Liver (tissue), 8 donors: ENCODE measurements at regions not wholly inside any gene's neighbourhood (a gene's known extent, or its start where the extent isn't known, plus 50 kb on each side); places are given as distances from the start of the nearest gene placed in this dataset.

Source experiments
- DNase-seq: peaks from one replicate; pipeline ENCODE4 v3.0.0-alpha.2; 2017; ENCODE audit warnings: low spot score
- H3K27ac ChIP-seq, 2 donors: one replicate each; pipeline ENCODE4 v1.7.0; 2013; ENCODE audit warnings: inconsistent platforms in 2 of 2, low read length in 2 of 2, control low read depth in 1 of 2, low read depth in 1 of 2, mild to moderate bottlenecking in 1 of 2
- H3K27me3 ChIP-seq, 4 donors: one replicate each; pipeline versions ENCODE4 v1.6.1 to v1.7.0; 2013; ENCODE audit warnings: low read length in 3 of 4, inconsistent platforms in 1 of 4, mild to moderate bottlenecking in 1 of 4, moderate library complexity in 1 of 4; ENCODE audit not compliant: control insufficient read depth in 4 of 4, insufficient read depth in 4 of 4
- H3K36me3 ChIP-seq, 4 donors: one replicate each; pipeline versions ENCODE4 v1.6.1 to v1.7.0; 2013; ENCODE audit warnings: low read length in 3 of 4, mild to moderate bottlenecking in 3 of 4, low read depth in 1 of 4, moderate library complexity in 1 of 4; ENCODE audit not compliant: control insufficient read depth in 4 of 4, insufficient read depth in 3 of 4
- H3K4me1 ChIP-seq, 4 donors: one replicate each; pipeline versions ENCODE4 v1.6.1 to v1.7.0; 2013; ENCODE audit warnings: low read length in 3 of 4, mild to moderate bottlenecking in 3 of 4, moderate library complexity in 1 of 4; ENCODE audit not compliant: control insufficient read depth in 4 of 4, insufficient read depth in 4 of 4
- H3K4me3 ChIP-seq, 3 donors: one replicate each; pipeline versions ENCODE4 v1.6.1 to v1.7.0; 2013; ENCODE audit warnings: low read length in 3 of 3, control low read depth in 1 of 3, low read depth in 1 of 3, mild to moderate bottlenecking in 1 of 3
- H3K9ac ChIP-seq, 2 donors: one replicate each; pipeline ENCODE4 v1.7.0; 2013; ENCODE audit warnings: low read length in 2 of 2, mild to moderate bottlenecking in 2 of 2, moderate library complexity in 2 of 2, control low read depth in 1 of 2, low read depth in 1 of 2
- H3K9me3 ChIP-seq, 4 donors: one replicate each; pipeline versions ENCODE4 v1.6.1 to v1.7.0; 2013; ENCODE audit warnings: low read length in 3 of 4; ENCODE audit not compliant: control insufficient read depth in 4 of 4
- CTCF ChIP-seq: fragments of 150-350 bp; IDR thresholded peaks from 2 replicates; pipeline ENCODE4 v1.5.1; 2017; ENCODE audit warnings: improper control_type of control experiment, low read depth, low read length; ENCODE audit not compliant: missing input control
- EGR1 ChIP-seq, 2 donors: IDR thresholded peaks; 2 replicates each; pipeline ENCODE4 v1.6.1; 2016 to 2018; ENCODE audit warnings: antibody characterized with exemption in 2 of 2, low read depth in 2 of 2
- FOXA1 ChIP-seq: IDR thresholded peaks from 2 replicates; pipeline ENCODE4 v1.6.1; 2016; ENCODE audit warnings: antibody characterized with exemption
- FOXA2 ChIP-seq: IDR thresholded peaks from 2 replicates; pipeline ENCODE4 v1.6.1; 2016; ENCODE audit warnings: antibody characterized with exemption
- HNF4A ChIP-seq, 2 donors: conservative IDR thresholded peaks; 2 replicates each; pipeline ENCODE4 v1.6.1; 2016; ENCODE audit warnings: antibody characterized with exemption in 2 of 2, mild to moderate bottlenecking in 2 of 2
- HNF4G ChIP-seq: IDR thresholded peaks from 2 replicates; pipeline ENCODE4 v1.6.1; 2016; ENCODE audit warnings: antibody characterized with exemption
- JUND ChIP-seq, 2 donors: IDR thresholded peaks; 2 replicates each; pipeline ENCODE4 v1.6.1; 2016; ENCODE audit warnings: antibody characterized with exemption in 2 of 2
- MAX ChIP-seq: IDR thresholded peaks from 2 replicates; pipeline ENCODE4 v1.6.1; 2016; ENCODE audit warnings: antibody characterized with exemption
- RAD21 ChIP-seq, 2 donors: IDR thresholded peaks; 2 replicates each; pipeline ENCODE4 v1.6.1; 2016; ENCODE audit warnings: antibody characterized with exemption in 2 of 2, mild to moderate bottlenecking in 2 of 2
- RXRA ChIP-seq, 2 donors: IDR thresholded peaks; 2 replicates each; pipeline ENCODE4 v1.6.1; 2017 to 2018; ENCODE audit warnings: antibody characterized with exemption in 2 of 2, mild to moderate bottlenecking in 1 of 2
- SP1 ChIP-seq: IDR thresholded peaks from 2 replicates; pipeline ENCODE4 v1.6.1; 2018; ENCODE audit warnings: antibody characterized with exemption, mild to moderate bottlenecking
- TAF1 ChIP-seq: conservative IDR thresholded peaks from 2 replicates; pipeline ENCODE4 v1.6.1; 2016; ENCODE audit warnings: antibody characterized with exemption, mild to moderate bottlenecking
- YY1 ChIP-seq: IDR thresholded peaks from 2 replicates; pipeline ENCODE4 v1.6.1; 2016; ENCODE audit warnings: antibody characterized with exemption, mild to moderate bottlenecking
- WGBS: extraction: QIAGEN DNeasy Blood & Tissue Kit; methylation state at CpG from one replicate; pipeline ENCODE4 v1.1.7; 2013; 5-methylcytosine and 5-hydroxymethylcytosine counted together
- TF ChIP-seq, protein P1 (sequence below): IDR thresholded peaks from 2 replicates; pipeline ENCODE4 v1.6.1; 2016; ENCODE audit warnings: antibody characterized with exemption
- TF ChIP-seq, protein P2 (sequence below): IDR thresholded peaks from 2 replicates; pipeline ENCODE4 v1.6.1; 2016; ENCODE audit warnings: antibody characterized with exemption
- donor health status: healthy.
- donor health status: healthy.
- donor health status: healthy.
- donor health status: healthy.
- donor health status: healthy.

DNA sequence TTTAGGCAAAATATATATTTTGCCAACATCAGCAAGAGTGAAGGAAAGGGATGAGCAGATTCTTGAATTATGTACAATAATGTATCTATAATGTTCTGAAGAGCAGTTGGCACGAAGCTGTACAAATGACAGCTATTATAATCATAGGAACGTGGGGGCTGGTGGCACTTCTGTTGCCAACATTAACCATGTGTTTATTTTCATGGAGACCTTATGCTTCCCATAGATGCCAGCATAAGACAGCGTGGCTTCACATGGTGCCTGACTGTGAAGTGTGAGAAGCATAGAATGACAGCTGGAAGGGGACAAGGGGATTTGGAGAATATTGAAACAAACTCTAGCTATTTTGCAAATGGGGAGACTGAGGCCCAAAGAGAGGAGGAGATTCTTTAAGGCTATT lies 52.6 kb upstream of the ATP10B start (continued):
- TF ChIP-seq, protein P1, sequence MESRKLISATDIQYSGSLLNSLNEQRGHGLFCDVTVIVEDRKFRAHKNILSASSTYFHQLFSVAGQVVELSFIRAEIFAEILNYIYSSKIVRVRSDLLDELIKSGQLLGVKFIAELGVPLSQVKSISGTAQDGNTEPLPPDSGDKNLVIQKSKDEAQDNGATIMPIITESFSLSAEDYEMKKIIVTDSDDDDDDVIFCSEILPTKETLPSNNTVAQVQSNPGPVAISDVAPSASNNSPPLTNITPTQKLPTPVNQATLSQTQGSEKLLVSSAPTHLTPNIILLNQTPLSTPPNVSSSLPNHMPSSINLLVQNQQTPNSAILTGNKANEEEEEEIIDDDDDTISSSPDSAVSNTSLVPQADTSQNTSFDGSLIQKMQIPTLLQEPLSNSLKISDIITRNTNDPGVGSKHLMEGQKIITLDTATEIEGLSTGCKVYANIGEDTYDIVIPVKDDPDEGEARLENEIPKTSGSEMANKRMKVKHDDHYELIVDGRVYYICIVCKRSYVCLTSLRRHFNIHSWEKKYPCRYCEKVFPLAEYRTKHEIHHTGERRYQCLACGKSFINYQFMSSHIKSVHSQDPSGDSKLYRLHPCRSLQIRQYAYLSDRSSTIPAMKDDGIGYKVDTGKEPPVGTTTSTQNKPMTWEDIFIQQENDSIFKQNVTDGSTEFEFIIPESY = no peak

- Histone ChIP-seq H3K4me3 (no peak overlapping the region), H3K9ac (no peak overlapping the region), H3K27me3 (peaks cover 0 to 10% (median 2%) of the 10 kb centered on the region in 4 donors), H3K27ac (no peak overlapping the region), H3K4me1 (no peaks in the 10 kb centered on the region), H3K9me3 (no peaks in the 10 kb centered on the region), H3K36me3 (no peaks in the 10 kb centered on the region)
- no peak for DNase-seq
- TF ChIP-seq, protein P2, sequence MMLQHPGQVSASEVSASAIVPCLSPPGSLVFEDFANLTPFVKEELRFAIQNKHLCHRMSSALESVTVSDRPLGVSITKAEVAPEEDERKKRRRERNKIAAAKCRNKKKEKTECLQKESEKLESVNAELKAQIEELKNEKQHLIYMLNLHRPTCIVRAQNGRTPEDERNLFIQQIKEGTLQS = no peak
- TF ChIP-seq SP1 (no peak), YY1 (no peak), HNF4A (conservative IDR thresholded peaks at IDR 0.05) (no peak), MAX (no peak), EGR1 (IDR thresholded peaks at IDR 0.05; ENCODE audit: low read depth in 2 of 2) (no peak), RAD21 (IDR thresholded peaks at IDR 0.05) (no peak), RXRA (IDR thresholded peaks at IDR 0.05) (no peak), FOXA2 (no peak), TAF1 (no peak), HNF4G (no peak)
- TF ChIP-seq, protein P1 = no peak
- 19% methylated on average over 1 of the region's 1 CpG for WGBS
Observed at GRCh38 chr5:160903551-160903950, 51.5 kb upstream of the ATP10B start.

- H3K9ac ChIP-seq = no peak overlapping the region
- DNase-seq = no peak
- H3K27ac ChIP-seq = no peak overlapping the region
- H3K27me3 ChIP-seq = peaks cover 0 to 10% (median 2%) of the 10 kb centered on the region in 4 donors
- TF ChIP-seq YY1 = no peak
- TF ChIP-seq RAD21 (IDR thresholded peaks at IDR 0.05) = no peak
- TF ChIP-seq, protein P1 = no peak
- TF ChIP-seq RXRA (IDR thresholded peaks at IDR 0.05) = no peak
- no peak for TF ChIP-seq FOXA1
- TF ChIP-seq MAX = no peak
- TF ChIP-seq CTCF = no peak
- TF ChIP-seq, protein P2 = no peak
- no peak for TF ChIP-seq JUND (IDR thresholded peaks at IDR 0.05)
- TF ChIP-seq EGR1 (IDR thresholded peaks at IDR 0.05; ENCODE audit: low read depth in 2 of 2) = no peak
- no peaks in the 10 kb centered on the region for H3K9me3 ChIP-seq
- 54% methylated on average over 3 of the region's 3 CpGs for WGBS
- H3K4me3 ChIP-seq = no peak overlapping the region
- no peaks in the 10 kb centered on the region for H3K4me1 ChIP-seq
- H3K36me3 ChIP-seq = no peaks in the 10 kb centered on the region
Observed at GRCh38 chr5:160903076-160903475, 51.1 kb upstream of the ATP10B start.
